Osteocyte (in vitro differentiated cells): ENCODE measurements at regions not wholly inside any gene's neighbourhood (a gene's known extent, or its start where the extent isn't known, plus 50 kb on each side); places are given as distances from the start of the nearest gene placed in this dataset.
A peak's percentile ranks its signal among the peaks of the same experiment; 100 is the strongest.

ENCODE experiments used
- DNase-seq: peaks from one replicate; pipeline ENCODE4 v3.0.0; 2021; ENCODE audit warnings: mixed read lengths; ENCODE audit not compliant: unreplicated experiment; ENCODE audit errors: extremely low spot score
- H3K27ac Mint-ChIP-seq: one replicate; pipeline ENCODE4 v1.8.0; 2021; ENCODE audit warnings: mild to moderate bottlenecking, mixed read lengths; ENCODE audit not compliant: unreplicated experiment
- H3K27me3 Mint-ChIP-seq: one replicate; pipeline ENCODE4 v1.8.0; 2021; ENCODE audit warnings: mixed read lengths; ENCODE audit not compliant: unreplicated experiment
- H3K36me3 Mint-ChIP-seq: one replicate; pipeline ENCODE4 v1.8.0; 2021; ENCODE audit warnings: mixed read lengths; ENCODE audit not compliant: unreplicated experiment
- H3K4me1 Mint-ChIP-seq: one replicate; pipeline ENCODE4 v1.8.0; 2021; ENCODE audit warnings: mixed read lengths; ENCODE audit not compliant: unreplicated experiment
- H3K4me3 Mint-ChIP-seq: one replicate; pipeline ENCODE4 v1.8.0; 2021; ENCODE audit warnings: mild to moderate bottlenecking, moderate library complexity, mixed read lengths; ENCODE audit not compliant: unreplicated experiment
- H3K9me3 Mint-ChIP-seq: one replicate; pipeline ENCODE4 v1.8.0; 2021; ENCODE audit warnings: mixed read lengths; ENCODE audit not compliant: unreplicated experiment
- TF ChIP-seq, protein P1 (sequence below): fragments of 200-600 bp; sonication (generic); IDR thresholded peaks from 2 replicates; pipeline ENCODE4 v1.5.0; 2021; ENCODE audit warnings: antibody characterized with exemption, mild to moderate bottlenecking, moderate library complexity

DNA sequence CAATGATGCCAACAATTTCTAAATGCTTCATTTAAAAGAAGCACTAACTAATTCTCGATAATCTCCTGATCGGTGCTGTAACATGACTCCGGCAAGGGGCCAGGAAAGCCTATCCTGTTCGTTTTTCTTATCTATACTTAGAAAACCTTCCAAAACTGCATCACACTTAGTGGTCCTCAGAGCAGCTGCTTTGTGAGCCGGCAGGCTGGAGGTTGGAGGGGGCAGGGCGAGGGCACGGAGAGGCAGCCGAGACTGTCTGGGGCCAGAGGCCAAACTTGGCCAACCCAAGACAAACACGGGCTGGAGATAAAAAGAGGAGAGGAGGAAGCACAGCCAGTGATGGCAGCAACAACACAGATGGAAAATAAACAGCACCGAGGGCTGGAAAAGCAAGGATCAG is 455.7 kb downstream of the BCOR start:
- no peak overlapping the region for H3K4me3 Mint-ChIP-seq
- no peaks in the 10 kb centered on the region for H3K36me3 Mint-ChIP-seq
- H3K9me3 Mint-ChIP-seq: peaks cover 16% of the 10 kb centered on the region
- peaks cover 10% of the 10 kb centered on the region for H3K4me1 Mint-ChIP-seq
- H3K27ac Mint-ChIP-seq: no peak overlapping the region
- DNase-seq: no peak
- H3K27me3 Mint-ChIP-seq: peaks cover 8% of the 10 kb centered on the region
- TF ChIP-seq, protein P1, sequence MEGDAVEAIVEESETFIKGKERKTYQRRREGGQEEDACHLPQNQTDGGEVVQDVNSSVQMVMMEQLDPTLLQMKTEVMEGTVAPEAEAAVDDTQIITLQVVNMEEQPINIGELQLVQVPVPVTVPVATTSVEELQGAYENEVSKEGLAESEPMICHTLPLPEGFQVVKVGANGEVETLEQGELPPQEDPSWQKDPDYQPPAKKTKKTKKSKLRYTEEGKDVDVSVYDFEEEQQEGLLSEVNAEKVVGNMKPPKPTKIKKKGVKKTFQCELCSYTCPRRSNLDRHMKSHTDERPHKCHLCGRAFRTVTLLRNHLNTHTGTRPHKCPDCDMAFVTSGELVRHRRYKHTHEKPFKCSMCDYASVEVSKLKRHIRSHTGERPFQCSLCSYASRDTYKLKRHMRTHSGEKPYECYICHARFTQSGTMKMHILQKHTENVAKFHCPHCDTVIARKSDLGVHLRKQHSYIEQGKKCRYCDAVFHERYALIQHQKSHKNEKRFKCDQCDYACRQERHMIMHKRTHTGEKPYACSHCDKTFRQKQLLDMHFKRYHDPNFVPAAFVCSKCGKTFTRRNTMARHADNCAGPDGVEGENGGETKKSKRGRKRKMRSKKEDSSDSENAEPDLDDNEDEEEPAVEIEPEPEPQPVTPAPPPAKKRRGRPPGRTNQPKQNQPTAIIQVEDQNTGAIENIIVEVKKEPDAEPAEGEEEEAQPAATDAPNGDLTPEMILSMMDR: no peak

DNA sequence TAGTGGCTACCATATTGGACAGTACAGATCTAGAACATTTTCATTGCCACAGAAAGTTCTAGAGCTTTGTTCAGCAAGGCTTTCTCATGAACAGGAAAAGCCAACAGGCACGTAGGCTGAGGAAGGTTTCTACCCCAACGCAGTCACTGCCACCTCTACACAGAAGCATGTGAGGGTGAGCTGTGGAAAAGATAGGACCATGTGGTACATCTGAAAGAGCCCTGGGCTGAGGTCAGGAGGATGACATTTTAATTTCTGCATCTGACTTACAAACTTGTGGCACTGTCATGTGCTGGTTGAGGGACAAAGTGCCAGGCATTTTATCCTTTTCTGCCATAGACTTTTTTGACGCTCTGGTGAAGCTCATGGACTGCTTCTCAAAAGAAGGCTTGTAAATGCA is 454.2 kb downstream of the BCOR start:
- Mint-ChIP-seq H3K4me3 (no peak overlapping the region), H3K4me1 (peaks cover 10% of the 10 kb centered on the region), H3K27me3 (peaks cover 3% of the 10 kb centered on the region), H3K9me3 (peaks cover 16% of the 10 kb centered on the region), H3K36me3 (no peaks in the 10 kb centered on the region), H3K27ac (no peak overlapping the region)
- TF ChIP-seq, protein P1: no peak
- no peak for DNase-seq

DNA sequence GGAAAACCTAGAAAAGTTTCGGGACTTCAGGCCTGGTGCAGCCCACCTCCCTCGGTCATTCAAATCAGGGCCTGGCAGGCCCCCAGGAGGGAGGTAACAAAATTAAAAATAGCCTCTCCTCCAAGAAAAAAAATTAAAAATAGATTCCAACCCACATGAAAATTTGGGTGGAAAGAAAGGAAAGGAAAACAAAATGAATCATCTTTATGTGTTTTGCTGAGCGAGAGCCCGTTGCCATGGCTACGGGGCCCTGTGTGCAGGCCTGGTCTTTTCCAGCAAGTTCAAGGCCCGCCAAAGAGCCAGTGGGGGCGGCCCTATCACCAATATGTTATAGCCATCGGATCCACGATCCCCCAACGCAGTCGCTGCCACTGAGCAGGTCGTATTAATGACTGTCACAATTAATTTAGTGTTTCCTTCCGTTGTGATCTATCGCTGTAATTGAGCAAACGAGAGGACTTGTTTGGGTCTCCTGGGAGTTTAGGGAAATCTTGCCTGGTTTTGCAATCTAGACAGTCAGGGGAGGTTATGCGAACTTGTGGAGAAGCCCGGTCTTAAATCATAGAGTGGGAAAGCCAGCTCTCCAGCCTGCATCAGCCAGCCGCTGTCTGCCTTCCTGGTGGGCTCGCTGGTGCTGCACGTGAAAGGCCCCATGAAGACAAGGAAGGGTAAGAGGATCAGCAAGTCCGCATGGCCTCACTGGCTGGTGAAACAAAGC is 452.4 kb downstream of the BCOR start:
- DNase-seq: peak; percentile 89
- TF ChIP-seq, protein P1: no peak
- H3K27me3 Mint-ChIP-seq: peaks cover 3% of the 10 kb centered on the region
- peaks cover 10% of the 10 kb centered on the region for H3K4me1 Mint-ChIP-seq
- no peaks in the 10 kb centered on the region for H3K36me3 Mint-ChIP-seq
- no peak overlapping the region for H3K4me3 Mint-ChIP-seq
- peak overlapping the region; percentile 85 for H3K27ac Mint-ChIP-seq
- peaks cover 7% of the 10 kb centered on the region for H3K9me3 Mint-ChIP-seq

DNA sequence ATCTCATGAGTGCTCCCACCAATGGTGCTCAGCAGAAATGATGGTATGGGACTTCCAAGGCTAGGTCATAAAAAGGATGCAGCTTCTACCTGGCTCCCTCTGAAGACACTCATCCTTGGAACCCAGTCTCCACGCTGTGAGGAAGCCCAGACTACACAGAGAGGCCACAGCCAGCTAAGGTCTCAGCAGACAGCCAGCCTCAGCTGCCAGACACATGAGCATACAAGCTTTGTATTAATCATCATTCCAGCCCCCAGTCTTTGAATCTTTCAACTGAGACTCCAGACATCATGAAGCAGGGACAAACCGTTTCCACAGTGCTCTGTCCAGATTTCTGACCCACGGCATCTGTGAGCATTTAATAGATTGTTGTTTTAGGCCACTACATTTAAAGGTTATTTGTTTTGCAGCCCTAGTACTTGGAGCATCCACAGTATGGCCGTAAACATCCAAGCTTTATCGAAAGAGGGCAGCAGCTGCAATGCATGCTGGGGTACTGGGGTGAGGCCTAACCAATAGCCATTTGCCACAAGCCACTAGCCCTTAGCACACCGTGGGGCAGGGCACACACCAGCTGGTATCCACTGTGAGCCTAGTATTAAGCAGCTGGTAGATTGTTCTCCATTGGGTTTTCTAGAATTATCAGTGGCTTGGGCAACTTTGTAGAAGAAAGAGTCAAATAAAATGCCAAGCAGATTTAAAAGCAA is 449.1 kb downstream of the BCOR start:
- H3K4me3 Mint-ChIP-seq: no peak overlapping the region
- peaks cover 3% of the 10 kb centered on the region for H3K9me3 Mint-ChIP-seq
- no peaks in the 10 kb centered on the region for H3K27me3 Mint-ChIP-seq
- no peak overlapping the region for H3K27ac Mint-ChIP-seq
- TF ChIP-seq, protein P1: no peak
- no peak for DNase-seq
- peaks cover 10% of the 10 kb centered on the region for H3K4me1 Mint-ChIP-seq
- H3K36me3 Mint-ChIP-seq: no peaks in the 10 kb centered on the region

DNA sequence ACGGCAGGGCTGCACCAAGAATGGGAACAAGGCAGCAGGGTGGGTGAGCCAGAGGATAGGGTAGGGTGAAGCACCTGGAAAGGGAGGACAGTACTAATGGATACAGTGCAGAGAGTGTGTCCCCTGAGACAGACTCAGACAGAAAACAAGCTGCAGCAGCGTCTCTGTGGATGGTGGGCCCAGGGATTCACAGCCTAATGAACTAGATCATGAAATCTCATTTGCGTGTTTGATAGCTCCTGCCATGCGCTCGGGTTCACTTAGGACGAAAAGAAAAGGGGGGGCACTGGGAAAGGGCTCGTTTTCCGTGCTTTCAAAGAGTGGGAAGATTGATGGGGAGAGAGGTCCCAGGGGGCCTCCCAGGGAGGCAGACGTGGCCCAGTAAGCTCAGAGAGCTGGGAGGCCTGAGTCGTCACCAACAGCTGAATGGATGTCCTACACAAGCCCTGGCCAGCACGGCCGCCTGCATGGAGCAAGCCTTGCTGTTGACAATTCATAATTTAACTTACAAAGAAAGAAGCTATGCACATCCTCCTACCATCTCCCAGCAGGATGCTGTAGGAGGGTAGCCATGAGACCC is 446.9 kb downstream of the BCOR start:
- TF ChIP-seq, protein P1: no peak
- no peaks in the 10 kb centered on the region for H3K4me1 Mint-ChIP-seq
- H3K4me3 Mint-ChIP-seq: no peak overlapping the region
- no peaks in the 10 kb centered on the region for H3K36me3 Mint-ChIP-seq
- peaks cover 8% of the 10 kb centered on the region for H3K9me3 Mint-ChIP-seq
- peaks cover 14% of the 10 kb centered on the region for H3K27me3 Mint-ChIP-seq
- H3K27ac Mint-ChIP-seq: no peak overlapping the region
- DNase-seq: no peak
